K562 (cell line): ENCODE measurements at regions not wholly inside any gene's neighbourhood (a gene's known extent, or its start where the extent isn't known, plus 50 kb on each side); places are given as distances from the start of the nearest gene placed in this dataset.

ENCODE experiments used
- ATF1 ChIP-seq, 2 experiments: fragments of 450-650 bp in 1 of 2; IDR thresholded peaks; 2 replicates each; pipeline ENCODE4 v1.6.1; 2016; ENCODE audit warnings: missing compliant biosample characterization in 1 of 2, missing genetic modification characterization in 1 of 2
- BHLHE40 ChIP-seq: IDR thresholded peaks from 2 replicates; pipeline ENCODE4 v1.6.1; 2011; ENCODE audit warnings: low read length, improper control_type of control experiment
- CEBPB ChIP-seq: fragments of 450-650 bp; IDR thresholded peaks from 2 replicates; pipeline ENCODE4 v1.6.1; 2016; ENCODE audit warnings: missing genetic modification characterization, missing compliant biosample characterization
- CREB1 ChIP-seq, 2 experiments: sonication (generic) in 1 of 2; formaldehyde crosslinking in 1 of 2; IDR thresholded peaks; 2 replicates each; pipeline versions ENCODE4 v1.6.1 to v1.8.0; 2012 to 2022; ENCODE audit warnings: inconsistent platforms in 1 of 2, mild to moderate bottlenecking in 1 of 2, missing genetic modification reagents in 1 of 2, moderate library complexity in 1 of 2
- EWSR1 ChIP-seq: fragments of 450-650 bp; IDR thresholded peaks from 2 replicates; pipeline ENCODE4 v1.6.1; 2018; ENCODE audit warnings: borderline replicate concordance, mild to moderate bottlenecking, low read depth, moderate library complexity; ENCODE audit not compliant: partially characterized antibody
- KLF16 ChIP-seq: IDR thresholded peaks from 2 replicates; pipeline ENCODE4 v1.6.1; 2016; ENCODE audit warnings: antibody characterized with exemption
- MCM2 ChIP-seq: fragments of 450-650 bp; IDR thresholded peaks from 2 replicates; pipeline ENCODE4 v1.6.1; 2017; ENCODE audit warnings: low read depth, mild to moderate bottlenecking
- MEF2D ChIP-seq: conservative IDR thresholded peaks from 2 replicates; pipeline ENCODE4 v1.6.1; 2016; ENCODE audit warnings: low read depth, missing genetic modification characterization, missing compliant biosample characterization
- SAP30 ChIP-seq: fragments of 200-600 bp; sonication (generic); IDR thresholded peaks from 2 replicates; pipeline ENCODE4 v1.6.1; 2012; ENCODE audit warnings: borderline replicate concordance, low read depth, mild to moderate bottlenecking, moderate library complexity, low read length, control low read depth, inconsistent platforms; ENCODE audit not compliant: insufficient read depth, poor library complexity, severe bottlenecking
- SIN3A ChIP-seq, 2 experiments: fragments of 150-350 bp in 1 of 2; IDR thresholded peaks; 2 replicates each; pipeline ENCODE4 v1.6.1; 2011 to 2016; ENCODE audit warnings: borderline replicate concordance in 2 of 2, low read depth in 2 of 2, low read length in 2 of 2, mild to moderate bottlenecking in 2 of 2, moderate library complexity in 2 of 2; ENCODE audit not compliant: control insufficient read depth in 1 of 2
- ZFP91 ChIP-seq: sonication (generic); formaldehyde crosslinking; IDR thresholded peaks from 2 replicates; pipeline ENCODE4 v1.8.0; 2022; ENCODE audit warnings: mild to moderate bottlenecking, missing genetic modification reagents
- ZNF134 ChIP-seq: fragments of 250-450 bp; sonication (Bioruptor Pico); conservative IDR thresholded peaks from 2 replicates; pipeline ENCODE4 v1.4.0; 2020

GRCh38 chr6:72560721-72561593 lies 60.9 kb upstream of the KCNQ5 start:
- TF ChIP-seq SIN3A (IDR thresholded peaks at IDR 0.05; ENCODE audit: borderline replicate concordance in 2 of 2, control insufficient read depth in 1 of 2, low read depth in 2 of 2, low read length in 2 of 2) (no peak), MCM2 (no peak), ZNF134 (CRISPR knock-in tag) (no peak), CREB1 (IDR thresholded peaks at IDR 0.05) (peak; percentile 59), CREB1 (CRISPR knock-in tag; IDR thresholded peaks at IDR 0.05) (peak; percentile 57; the same call in 1 of the 2 replicates), EWSR1 (no peak), ATF1 (CRISPR knock-in tag; IDR thresholded peaks at IDR 0.05) (no peak), ATF1 (tag; IDR thresholded peaks at IDR 0.05) (peak; percentile 90), BHLHE40 (peak; percentile 94), CEBPB (tag) (peak; percentile 92), ZFP91 (CRISPR knock-in tag) (no peak), KLF16 (peak; percentile 90), SAP30 (no peak), MEF2D (tag) (peak; percentile 99)
